WTC11 (cell line): ENCODE measurements at regions not wholly inside any gene's neighbourhood (a gene's known extent, or its start where the extent isn't known, plus 50 kb on each side); places are given as distances from the start of the nearest gene placed in this dataset.

ENCODE experiments used
- ATAC-seq: fragments of 200-7000 bp; cut with Tn5 transposase; 2 replicates; pipeline ENCODE4 v1.10.0; 2021; ENCODE audit warnings: mild to moderate bottlenecking, moderate library complexity
- CTCF ChIA-PET: fragments of 300-600 bp; sonication (Branson Sonifier 250); formaldehyde crosslinking; loops from one replicate; lab custom pipeline; 2021; ENCODE audit warnings: antibody characterized with exemption; lab: Charles Lee
- POLR2A ChIA-PET: fragments of 350-600 bp; sonication (Branson Sonifier 250); formaldehyde crosslinking; loops from one replicate; lab custom pipeline; 2021; ENCODE audit warnings: antibody characterized with exemption; lab: Charles Lee
- DNase-seq: peaks from one replicate; pipeline ENCODE4 v3.0.0; 2021; ENCODE audit warnings: low spot score
- H3K27ac Mint-ChIP-seq: 2 replicates; pipeline ENCODE4 v1.8.0; 2021; ENCODE audit warnings: mixed read lengths
- H3K27me3 Mint-ChIP-seq: 2 replicates; pipeline ENCODE4 v1.8.0; 2021; ENCODE audit warnings: low read depth, mild to moderate bottlenecking, moderate library complexity, mixed read lengths
- H3K36me3 Mint-ChIP-seq: 2 replicates; pipeline ENCODE4 v1.8.0; 2021; ENCODE audit warnings: mixed read lengths
- H3K4me1 Mint-ChIP-seq: 2 replicates; pipeline ENCODE4 v1.8.0; 2022; ENCODE audit warnings: mixed read lengths
- H3K4me3 Mint-ChIP-seq: 2 replicates; pipeline ENCODE4 v1.8.0; 2021; ENCODE audit warnings: mild to moderate bottlenecking, moderate library complexity, mixed read lengths
- H3K9me3 Mint-ChIP-seq: 2 replicates; pipeline ENCODE4 v1.8.0; 2021; ENCODE audit warnings: mixed read lengths
- ATF2 ChIP-seq: sonication (generic); formaldehyde crosslinking; IDR thresholded peaks from 2 replicates; pipeline ENCODE4 v1.8.1; 2022; ENCODE audit warnings: low read depth, missing genetic modification reagents, borderline replicate concordance
- ERG ChIP-seq: fragments of 250-450 bp; sonication (Bioruptor Pico); IDR thresholded peaks from 2 replicates; pipeline ENCODE4 v1.8.0; 2021; ENCODE audit warnings: mild to moderate bottlenecking
- ETV6 ChIP-seq: sonication (generic); formaldehyde crosslinking; IDR thresholded peaks from 2 replicates; pipeline ENCODE4 v1.8.1; 2022; ENCODE audit warnings: mild to moderate bottlenecking, missing genetic modification reagents
- FOXJ3 ChIP-seq: sonication (generic); formaldehyde crosslinking; IDR thresholded peaks from 2 replicates; pipeline ENCODE4 v1.9.0; 2021; ENCODE audit warnings: missing genetic modification reagents, mild to moderate bottlenecking, borderline replicate concordance
- FOXP4 ChIP-seq: sonication (generic); formaldehyde crosslinking; IDR thresholded peaks from 2 replicates; pipeline ENCODE4 v1.8.0; 2022; ENCODE audit warnings: mild to moderate bottlenecking, missing genetic modification reagents
- GRHL2 ChIP-seq: fragments of 250-450 bp; sonication (Bioruptor Pico); IDR thresholded peaks from 2 replicates; pipeline ENCODE4 v1.8.0; 2022; ENCODE audit warnings: mild to moderate bottlenecking, moderate library complexity; ENCODE audit not compliant: insufficient replicate concordance, severe bottlenecking
- NR1H2 ChIP-seq: sonication (generic); formaldehyde crosslinking; IDR thresholded peaks from 2 replicates; pipeline ENCODE4 v1.9.0; 2021; ENCODE audit warnings: mild to moderate bottlenecking, moderate library complexity, missing genetic modification reagents
- PRRX2 ChIP-seq: fragments of 250-450 bp; sonication (Bioruptor Pico); IDR thresholded peaks from 2 replicates; pipeline ENCODE4 v1.8.0; 2021; ENCODE audit warnings: mild to moderate bottlenecking
- SMAD3 ChIP-seq: sonication (generic); formaldehyde crosslinking; IDR thresholded peaks from 2 replicates; pipeline ENCODE4 v1.8.0; 2022; ENCODE audit warnings: missing genetic modification reagents, mild to moderate bottlenecking, borderline replicate concordance
- SMAD4 ChIP-seq: sonication (generic); formaldehyde crosslinking; IDR thresholded peaks from 2 replicates; pipeline ENCODE4 v1.8.0; 2022; ENCODE audit warnings: mild to moderate bottlenecking, missing genetic modification reagents
- TCF7 ChIP-seq: sonication (generic); formaldehyde crosslinking; IDR thresholded peaks from 2 replicates; pipeline ENCODE4 v1.8.0; 2022; ENCODE audit warnings: mild to moderate bottlenecking, low read depth, missing genetic modification reagents, moderate library complexity
- TEAD4 ChIP-seq: sonication (generic); formaldehyde crosslinking; IDR thresholded peaks from 2 replicates; pipeline ENCODE4 v1.8.0; 2022; ENCODE audit warnings: mild to moderate bottlenecking, missing genetic modification reagents
- ZBTB21 ChIP-seq: sonication (generic); formaldehyde crosslinking; IDR thresholded peaks from 2 replicates; pipeline ENCODE4 v1.8.1; 2023; ENCODE audit warnings: mild to moderate bottlenecking, missing genetic modification reagents, borderline replicate concordance
- ZMAT4 ChIP-seq: fragments of 250-450 bp; sonication (Bioruptor Pico); IDR thresholded peaks from 2 replicates; pipeline ENCODE4 v1.9.0; 2021; ENCODE audit warnings: mild to moderate bottlenecking
- ZNF138 ChIP-seq: sonication (generic); formaldehyde crosslinking; conservative IDR thresholded peaks from 2 replicates; pipeline ENCODE4 v1.8.1; 2022; ENCODE audit warnings: mild to moderate bottlenecking, moderate library complexity, missing genetic modification reagents
- ZNF219 ChIP-seq: sonication (generic); formaldehyde crosslinking; IDR thresholded peaks from 2 replicates; pipeline ENCODE4 v1.8.0; 2023; ENCODE audit warnings: missing genetic modification reagents, mild to moderate bottlenecking, borderline replicate concordance
- ZNF232 ChIP-seq: sonication (generic); formaldehyde crosslinking; IDR thresholded peaks from 2 replicates; pipeline ENCODE4 v1.8.0; 2022; ENCODE audit warnings: mild to moderate bottlenecking, missing genetic modification reagents
- TF ChIP-seq, protein P1 (sequence below): sonication (generic); formaldehyde crosslinking; IDR thresholded peaks from 2 replicates; pipeline ENCODE4 v1.8.0; 2022; ENCODE audit warnings: mild to moderate bottlenecking, missing genetic modification reagents
- TF ChIP-seq, protein P2 (sequence below): sonication (generic); formaldehyde crosslinking; IDR thresholded peaks from 2 replicates; pipeline ENCODE4 v1.8.1; 2023; ENCODE audit warnings: mild to moderate bottlenecking, missing genetic modification reagents
- TF ChIP-seq, protein P3 (sequence below): sonication (generic); formaldehyde crosslinking; IDR thresholded peaks from 2 replicates; pipeline ENCODE4 v1.8.0; 2022; ENCODE audit warnings: mild to moderate bottlenecking, missing genetic modification reagents

DNA sequence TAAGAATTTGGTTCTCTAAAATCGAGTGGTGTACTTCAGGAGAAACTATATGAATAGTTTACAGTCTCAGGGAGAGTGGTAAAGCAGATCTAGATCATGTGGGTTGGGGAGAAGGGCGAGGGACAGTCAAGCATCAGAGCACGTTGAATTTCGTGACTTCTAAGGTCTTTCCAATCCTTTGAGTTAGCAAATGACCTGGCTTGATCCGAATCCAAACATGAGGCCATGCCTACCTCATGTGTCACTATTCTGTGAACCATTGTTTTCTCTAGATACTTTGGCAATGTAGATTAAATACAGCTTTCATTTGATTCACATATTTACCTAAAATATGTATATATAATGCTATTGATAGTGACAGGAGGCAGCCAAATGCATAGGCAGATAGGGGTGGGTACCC lies 674.9 kb downstream of the NYAP2 start (continued):
- TF ChIP-seq NR1H2 (CRISPR knock-in tag) = no peak
- TF ChIP-seq GRHL2 (CRISPR knock-in tag) = no peak
- TF ChIP-seq SMAD4 (CRISPR knock-in tag) = no peak
- no peak for TF ChIP-seq ZMAT4
- TF ChIP-seq ATF2 = no peak
- no peak for TF ChIP-seq ZBTB21 (CRISPR knock-in tag)
- TF ChIP-seq, protein P1, sequence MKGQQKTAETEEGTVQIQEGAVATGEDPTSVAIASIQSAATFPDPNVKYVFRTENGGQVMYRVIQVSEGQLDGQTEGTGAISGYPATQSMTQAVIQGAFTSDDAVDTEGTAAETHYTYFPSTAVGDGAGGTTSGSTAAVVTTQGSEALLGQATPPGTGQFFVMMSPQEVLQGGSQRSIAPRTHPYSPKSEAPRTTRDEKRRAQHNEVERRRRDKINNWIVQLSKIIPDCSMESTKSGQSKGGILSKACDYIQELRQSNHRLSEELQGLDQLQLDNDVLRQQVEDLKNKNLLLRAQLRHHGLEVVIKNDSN (CRISPR knock-in tag) = no peak

GRCh38 chr2:226073496-226074160 lies 674.1 kb downstream of the NYAP2 start:
- no peak for ATAC-seq

DNA sequence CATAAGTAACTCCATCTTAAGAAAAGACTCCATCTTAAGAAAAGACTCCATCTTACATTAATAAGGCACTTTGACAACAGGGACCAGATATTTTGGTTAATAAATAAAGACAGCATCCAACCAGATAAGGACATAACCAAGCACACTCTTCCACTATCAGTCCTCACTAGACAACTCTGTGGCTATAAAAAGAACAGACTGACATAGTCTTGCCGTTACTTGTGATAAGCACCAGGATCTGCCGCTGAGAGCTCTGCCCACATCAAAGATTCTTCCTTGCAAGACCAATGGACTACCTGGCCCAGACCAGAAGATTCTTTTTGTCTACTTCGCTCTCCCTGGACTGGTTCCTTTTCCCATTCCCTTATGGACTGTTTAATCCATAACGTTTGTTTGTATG lies 667.4 kb downstream of the NYAP2 start:
- Mint-ChIP-seq H3K36me3 (no peaks in the 10 kb centered on the region), H3K27ac (no peak overlapping the region), H3K27me3 (no peaks in the 10 kb centered on the region), H3K4me3 (no peak overlapping the region), H3K4me1 (peaks cover 6% of the 10 kb centered on the region), H3K9me3 (no peaks in the 10 kb centered on the region; the same call in 1 of the 2 replicates)
- ATAC-seq = no peak
- TF ChIP-seq, protein P2, sequence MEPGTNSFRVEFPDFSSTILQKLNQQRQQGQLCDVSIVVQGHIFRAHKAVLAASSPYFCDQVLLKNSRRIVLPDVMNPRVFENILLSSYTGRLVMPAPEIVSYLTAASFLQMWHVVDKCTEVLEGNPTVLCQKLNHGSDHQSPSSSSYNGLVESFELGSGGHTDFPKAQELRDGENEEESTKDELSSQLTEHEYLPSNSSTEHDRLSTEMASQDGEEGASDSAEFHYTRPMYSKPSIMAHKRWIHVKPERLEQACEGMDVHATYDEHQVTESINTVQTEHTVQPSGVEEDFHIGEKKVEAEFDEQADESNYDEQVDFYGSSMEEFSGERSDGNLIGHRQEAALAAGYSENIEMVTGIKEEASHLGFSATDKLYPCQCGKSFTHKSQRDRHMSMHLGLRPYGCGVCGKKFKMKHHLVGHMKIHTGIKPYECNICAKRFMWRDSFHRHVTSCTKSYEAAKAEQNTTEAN (CRISPR knock-in tag) = no peak
- TF ChIP-seq ZNF138 (CRISPR knock-in tag) = no peak
- no peak for TF ChIP-seq ERG
- TF ChIP-seq ZNF219 (CRISPR knock-in tag) = no peak
- no peak for TF ChIP-seq TCF7 (CRISPR knock-in tag)
- TF ChIP-seq TEAD4 (CRISPR knock-in tag) = no peak
- TF ChIP-seq ETV6 (CRISPR knock-in tag) = no peak
- DNase-seq = no peak
- POLR2A ChIA-PET = no interaction called here
- CTCF ChIA-PET = no interaction called here

More at GRCh38 chr2:226073496-226074160, 674.1 kb downstream of the NYAP2 start:
- Mint-ChIP-seq H3K27ac (no peak overlapping the region), H3K4me3 (no peak overlapping the region), H3K36me3 (no peaks in the 10 kb centered on the region), H3K4me1 (no peaks in the 10 kb centered on the region), H3K9me3 (no peaks in the 10 kb centered on the region; the same call in 1 of the 2 replicates), H3K27me3 (no peaks in the 10 kb centered on the region)
- TF ChIP-seq SMAD4 (CRISPR knock-in tag) (no peak), ZNF232 (CRISPR knock-in tag) (no peak), FOXP4 (CRISPR knock-in tag) (no peak), PRRX2 (no peak), SMAD3 (no peak), FOXJ3 (CRISPR knock-in tag) (no peak)
- TF ChIP-seq, protein P3, sequence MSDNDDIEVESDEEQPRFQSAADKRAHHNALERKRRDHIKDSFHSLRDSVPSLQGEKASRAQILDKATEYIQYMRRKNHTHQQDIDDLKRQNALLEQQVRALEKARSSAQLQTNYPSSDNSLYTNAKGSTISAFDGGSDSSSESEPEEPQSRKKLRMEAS (CRISPR knock-in tag) = no peak
- POLR2A ChIA-PET = no interaction called here
- CTCF ChIA-PET = no interaction called here
- DNase-seq = no peak
